Activated naive CD8-positive, alpha-beta T cell (primary cell): ENCODE measurements at regions not wholly inside any gene's neighbourhood (a gene's known extent, or its start where the extent isn't known, plus 50 kb on each side); places are given as distances from the start of the nearest gene placed in this dataset.

Experiments used
- H3K27ac Mint-ChIP-seq: one replicate; pipeline ENCODE4 v1.8.0; 2021; ENCODE audit warnings: mixed read lengths
- H3K27me3 Mint-ChIP-seq: one replicate; pipeline ENCODE4 v1.8.0; 2021; ENCODE audit warnings: mixed read lengths
- H3K36me3 Mint-ChIP-seq: one replicate; pipeline ENCODE4 v1.8.0; 2021; ENCODE audit warnings: mixed read lengths
- H3K4me1 Mint-ChIP-seq: one replicate; pipeline ENCODE4 v1.8.0; 2021; ENCODE audit warnings: low read depth, mixed read lengths
- H3K4me3 Mint-ChIP-seq: one replicate; pipeline ENCODE4 v1.8.0; 2021; ENCODE audit warnings: mild to moderate bottlenecking, mixed read lengths
- H3K9me3 Mint-ChIP-seq: one replicate; pipeline ENCODE4 v1.8.0; 2021; ENCODE audit warnings: low read depth, mixed read lengths

DNA sequence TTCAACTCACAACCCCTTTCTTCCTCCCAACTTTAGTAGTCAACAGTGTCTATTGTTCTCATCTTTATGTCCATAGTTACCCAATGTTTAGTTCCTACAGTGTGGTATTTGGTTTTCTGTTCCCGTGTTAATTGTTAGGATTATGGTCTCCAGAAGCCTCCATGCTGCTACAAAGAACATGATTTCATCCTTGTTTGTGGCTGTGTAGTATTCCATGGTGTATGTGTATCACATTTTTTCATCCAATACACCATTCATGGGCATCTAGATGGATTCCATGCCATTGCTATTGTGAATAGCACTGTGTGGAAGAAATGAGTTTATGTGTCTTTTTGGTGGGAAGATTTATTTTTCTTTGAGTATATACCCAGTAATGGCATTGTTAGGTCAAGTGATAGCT, 420.3 kb downstream of the XYLT1 start:
- H3K9me3 Mint-ChIP-seq: peaks cover 14% of the 10 kb centered on the region
- H3K27me3 Mint-ChIP-seq: no peaks in the 10 kb centered on the region
- no peaks in the 10 kb centered on the region for H3K4me1 Mint-ChIP-seq
- H3K27ac Mint-ChIP-seq: no peak overlapping the region
- H3K36me3 Mint-ChIP-seq: peaks cover 15% of the 10 kb centered on the region
- no peak overlapping the region for H3K4me3 Mint-ChIP-seq
